ENCODE measurements at regions not wholly inside any gene's neighbourhood (a gene's known extent, or its start where the extent isn't known, plus 50 kb on each side); places are given as distances from the start of the nearest gene placed in this dataset.

DNA sequence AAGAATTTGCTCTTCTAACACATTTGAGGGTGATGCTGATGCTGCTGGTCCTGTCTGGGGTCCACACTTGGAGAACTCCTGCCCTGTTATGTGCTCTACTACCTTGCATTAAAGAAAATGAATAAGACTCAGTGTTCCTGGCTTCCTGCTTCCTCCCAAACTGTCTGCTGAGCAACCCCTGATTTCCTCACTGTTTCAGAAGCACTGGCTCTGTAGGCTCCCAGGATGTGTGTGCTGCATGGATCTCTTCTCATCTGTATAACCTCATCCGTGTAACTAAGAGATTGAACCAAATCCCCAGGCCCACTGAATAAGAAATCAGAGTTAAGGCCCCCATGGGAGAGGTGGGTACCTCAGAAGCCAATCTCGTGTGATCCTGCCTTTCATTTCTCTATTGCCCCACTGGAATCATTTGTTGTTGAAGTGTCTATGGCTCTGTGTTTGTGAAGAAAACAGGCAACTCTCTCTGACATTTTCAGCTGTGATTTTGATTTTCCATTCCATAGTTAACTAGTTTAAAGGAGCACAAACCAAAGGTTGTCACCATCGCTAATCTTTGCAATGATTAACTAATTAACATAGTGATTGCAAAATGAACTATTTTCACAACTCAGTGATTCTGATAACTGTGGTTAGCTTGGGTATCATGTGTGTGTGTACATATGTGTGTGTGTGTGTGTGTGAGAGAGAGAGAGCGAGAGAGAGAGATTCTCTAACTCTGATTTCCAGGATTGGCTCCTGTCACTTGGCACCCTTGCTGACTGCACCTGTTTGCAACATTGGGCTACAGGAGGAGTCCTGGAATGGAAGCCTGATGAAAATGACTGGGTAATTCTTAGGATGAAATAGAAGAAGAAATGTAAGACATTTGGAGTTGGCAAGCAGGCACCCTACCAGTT lies 196.2 kb downstream of the SLC38A4 start:
- no TSS peak for BruUV-seq (replicated peaks)
- Histone ChIP-seq H4K20me1 (replicated peaks; ENCODE audit: control insufficient read depth, extremely low read depth, insufficient read depth, low read length) (no peaks in the 10 kb centered on the region), H3K4me2 (ENCODE audit: insufficient read depth, low read length) (no peak overlapping the region), H2AFZ (ENCODE audit: low read depth, low read length) (no peak overlapping the region), H3K4me3 (replicated peaks in 1 of 3; ENCODE audit: insufficient read depth in 1 of 3, low read depth in 1 of 3, low read length in 3 of 3) (no peak overlapping the region), H3K9ac (replicated peaks; ENCODE audit: extremely low read depth, insufficient read depth, low read length) (no peak overlapping the region), H3K79me2 (ENCODE audit: control insufficient read depth, insufficient read depth, low read length) (no peaks in the 10 kb centered on the region), H3K9me1 (replicated peaks; ENCODE audit: control insufficient read depth, extremely low read depth, insufficient read depth, low read length) (no peaks in the 10 kb centered on the region), H3K4me1 (ENCODE audit: control insufficient read depth, extremely low read depth, insufficient read depth, low read length) (no peaks in the 10 kb centered on the region), H3K9me3 (replicated peaks; ENCODE audit: control insufficient read depth, insufficient read depth, low read length) (no peaks in the 10 kb centered on the region), H3K27me3 (ENCODE audit: control insufficient read depth in 2 of 2, insufficient read depth in 2 of 2, low read length in 2 of 2) (no peaks in the 10 kb centered on the region), H3K27ac (ENCODE audit: insufficient read depth, low read depth, low read length) (no peak overlapping the region), H3K36me3 (ENCODE audit: control insufficient read depth in 2 of 2, extremely low read depth in 1 of 2, insufficient read depth in 2 of 2, low read length in 2 of 2) (no peaks in the 10 kb centered on the region)
- ChIA-PET POLR2A (interaction anchor here (0.6 kb wide), 1 partner anchor 1458 kb away, joined by 3 read pairs; no protein-coding TSS in a partner anchor), CTCF (no interaction called here)
- dilution Hi-C loops (cut with MboI; ENCODE audit: extremely low pct_ligation_motif_present, low sequenced_read_pairs) = no loop called here
- DNase-seq (ENCODE audit: low read depth, low spot score) (no peak), FAIRE-seq (no peak)
- intact Hi-C loops (cut with micrococcal nuclease) = no loop called here
- TF ChIP-seq, protein P1, sequence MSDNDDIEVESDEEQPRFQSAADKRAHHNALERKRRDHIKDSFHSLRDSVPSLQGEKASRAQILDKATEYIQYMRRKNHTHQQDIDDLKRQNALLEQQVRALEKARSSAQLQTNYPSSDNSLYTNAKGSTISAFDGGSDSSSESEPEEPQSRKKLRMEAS (IDR thresholded peaks at IDR 0.05; ENCODE audit: insufficient read depth, insufficient read length) = no peak
- TF ChIP-seq JUN (IDR thresholded peaks at IDR 0.05; ENCODE audit: borderline replicate concordance, insufficient read depth, insufficient read length, low read depth) (no peak), POLR2A (IDR thresholded peaks at IDR 0.05; ENCODE audit: low read depth, low read length) (no peak), POLR2AphosphoS5 (IDR thresholded peaks at IDR 0.05; ENCODE audit: insufficient read depth, low read depth, low read length) (no peak), FOS (IDR thresholded peaks at IDR 0.05; ENCODE audit: borderline replicate concordance, insufficient read depth, low read length) (no peak)

DNA sequence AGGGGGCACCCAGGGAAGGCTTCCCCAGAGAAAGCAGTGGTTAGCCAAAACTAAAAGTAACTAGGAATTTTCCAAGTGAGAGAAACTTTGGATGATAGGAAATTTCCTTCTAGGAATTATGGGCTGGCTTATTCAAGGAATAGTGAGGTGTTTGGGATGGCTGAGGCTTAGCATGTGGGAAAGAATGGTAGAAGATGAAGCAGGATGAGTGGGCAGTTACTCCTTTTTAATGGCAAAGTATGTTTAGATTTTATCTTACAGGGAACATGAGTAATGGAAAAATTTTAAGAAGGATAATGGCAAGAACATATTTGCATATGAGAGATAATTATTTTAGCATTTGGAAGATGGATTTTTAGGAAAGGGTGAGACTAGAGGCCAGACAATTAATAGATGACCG lies 197.6 kb downstream of the SLC38A4 start:
- Histone ChIP-seq H3K4me3 (replicated peaks in 1 of 3; ENCODE audit: insufficient read depth in 1 of 3, low read depth in 1 of 3, low read length in 3 of 3) (no peak overlapping the region), H3K27me3 (ENCODE audit: control insufficient read depth in 2 of 2, insufficient read depth in 2 of 2, low read length in 2 of 2) (no peaks in the 10 kb centered on the region), H3K4me2 (ENCODE audit: insufficient read depth, low read length) (no peak overlapping the region), H3K36me3 (ENCODE audit: control insufficient read depth in 2 of 2, extremely low read depth in 1 of 2, insufficient read depth in 2 of 2, low read length in 2 of 2) (no peaks in the 10 kb centered on the region), H3K79me2 (ENCODE audit: control insufficient read depth, insufficient read depth, low read length) (no peaks in the 10 kb centered on the region), H3K9ac (replicated peaks; ENCODE audit: extremely low read depth, insufficient read depth, low read length) (no peak overlapping the region), H3K9me3 (replicated peaks; ENCODE audit: control insufficient read depth, insufficient read depth, low read length) (no peaks in the 10 kb centered on the region), H2AFZ (ENCODE audit: low read depth, low read length) (no peak overlapping the region), H3K9me1 (replicated peaks; ENCODE audit: control insufficient read depth, extremely low read depth, insufficient read depth, low read length) (no peaks in the 10 kb centered on the region), H4K20me1 (replicated peaks; ENCODE audit: control insufficient read depth, extremely low read depth, insufficient read depth, low read length) (no peaks in the 10 kb centered on the region), H3K27ac (ENCODE audit: insufficient read depth, low read depth, low read length) (no peak overlapping the region), H3K4me1 (ENCODE audit: control insufficient read depth, extremely low read depth, insufficient read depth, low read length) (no peaks in the 10 kb centered on the region)
- ChIA-PET CTCF (no interaction called here), POLR2A (no interaction called here)
- dilution Hi-C loops (cut with MboI; ENCODE audit: extremely low pct_ligation_motif_present, low sequenced_read_pairs) = no loop called here
- DNase-seq (ENCODE audit: low read depth, low spot score) = no peak
- TF ChIP-seq JUN (IDR thresholded peaks at IDR 0.05; ENCODE audit: borderline replicate concordance, insufficient read depth, insufficient read length, low read depth) (no peak), GATA2 (IDR thresholded peaks at IDR 0.05; ENCODE audit: insufficient read depth, insufficient read length, low read depth, low read length) (no peak), POLR2AphosphoS5 (IDR thresholded peaks at IDR 0.05; ENCODE audit: insufficient read depth, low read depth, low read length) (no peak), MYC (IDR thresholded peaks at IDR 0.05; ENCODE audit: low read depth, low read length) (no peak), FOS (IDR thresholded peaks at IDR 0.05; ENCODE audit: borderline replicate concordance, insufficient read depth, low read length) (no peak), POLR2A (IDR thresholded peaks at IDR 0.05; ENCODE audit: low read depth, low read length) (no peak), EZH2 (IDR thresholded peaks at IDR 0.05; ENCODE audit: borderline replicate concordance, low read depth, low read length, severe bottlenecking) (no peak)
- TF ChIP-seq, protein P2, sequence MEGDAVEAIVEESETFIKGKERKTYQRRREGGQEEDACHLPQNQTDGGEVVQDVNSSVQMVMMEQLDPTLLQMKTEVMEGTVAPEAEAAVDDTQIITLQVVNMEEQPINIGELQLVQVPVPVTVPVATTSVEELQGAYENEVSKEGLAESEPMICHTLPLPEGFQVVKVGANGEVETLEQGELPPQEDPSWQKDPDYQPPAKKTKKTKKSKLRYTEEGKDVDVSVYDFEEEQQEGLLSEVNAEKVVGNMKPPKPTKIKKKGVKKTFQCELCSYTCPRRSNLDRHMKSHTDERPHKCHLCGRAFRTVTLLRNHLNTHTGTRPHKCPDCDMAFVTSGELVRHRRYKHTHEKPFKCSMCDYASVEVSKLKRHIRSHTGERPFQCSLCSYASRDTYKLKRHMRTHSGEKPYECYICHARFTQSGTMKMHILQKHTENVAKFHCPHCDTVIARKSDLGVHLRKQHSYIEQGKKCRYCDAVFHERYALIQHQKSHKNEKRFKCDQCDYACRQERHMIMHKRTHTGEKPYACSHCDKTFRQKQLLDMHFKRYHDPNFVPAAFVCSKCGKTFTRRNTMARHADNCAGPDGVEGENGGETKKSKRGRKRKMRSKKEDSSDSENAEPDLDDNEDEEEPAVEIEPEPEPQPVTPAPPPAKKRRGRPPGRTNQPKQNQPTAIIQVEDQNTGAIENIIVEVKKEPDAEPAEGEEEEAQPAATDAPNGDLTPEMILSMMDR (IDR thresholded peaks at IDR 0.05; ENCODE audit: extremely low read depth in 1 of 2, insufficient read depth in 1 of 2, low read depth in 1 of 2, low read length in 2 of 2) = no peak
- TF ChIP-seq, protein P1 (IDR thresholded peaks at IDR 0.05; ENCODE audit: insufficient read depth, insufficient read length) = no peak
- intact Hi-C loops (cut with micrococcal nuclease) = no loop called here
- no peak for FAIRE-seq
- no TSS peak for BruUV-seq (replicated peaks)

All from endothelial cell of umbilical vein (primary cell).